Neural crest cell (in vitro differentiated cells): ENCODE measurements at regions not wholly inside any gene's neighbourhood (a gene's known extent, or its start where the extent isn't known, plus 50 kb on each side); places are given as distances from the start of the nearest gene placed in this dataset.

Experiments
- DNase-seq: peaks from one replicate; pipeline ENCODE4 v3.0.0; 2021; ENCODE audit warnings: low read depth, mixed read lengths, low spot score
- H3K27ac Mint-ChIP-seq: one replicate; pipeline ENCODE4 v1.8.0; 2021; ENCODE audit warnings: mild to moderate bottlenecking, mixed read lengths; ENCODE audit not compliant: unreplicated experiment
- H3K27me3 Mint-ChIP-seq: 2 replicates; pipeline ENCODE4 v1.8.0; 2021; ENCODE audit warnings: low read depth, mild to moderate bottlenecking, mixed read lengths
- H3K36me3 Mint-ChIP-seq: 2 replicates; pipeline ENCODE4 v1.8.0; 2021; ENCODE audit warnings: low read depth, mild to moderate bottlenecking, mixed read lengths
- H3K4me1 Mint-ChIP-seq: 2 replicates; pipeline ENCODE4 v1.8.0; 2021; ENCODE audit warnings: mixed read lengths
- H3K4me3 Mint-ChIP-seq: one replicate; pipeline ENCODE4 v1.8.0; 2021; ENCODE audit warnings: mild to moderate bottlenecking, mixed read lengths
- H3K9me3 Mint-ChIP-seq: 2 replicates; pipeline ENCODE4 v1.8.0; 2021; ENCODE audit warnings: mixed read lengths
- CTCF ChIP-seq: fragments of 200-600 bp; sonication (generic); conservative IDR thresholded peaks from 2 replicates; pipeline ENCODE4 v1.5.0; 2021; ENCODE audit warnings: antibody characterized with exemption, mild to moderate bottlenecking

- H3K4me3 Mint-ChIP-seq = no peak overlapping the region
- H3K9me3 Mint-ChIP-seq = no peaks in the 10 kb centered on the region
- peaks cover 37% of the 10 kb centered on the region for H3K4me1 Mint-ChIP-seq
- no peak for TF ChIP-seq CTCF
- H3K36me3 Mint-ChIP-seq = no peaks in the 10 kb centered on the region
- H3K27me3 Mint-ChIP-seq = no peaks in the 10 kb centered on the region
- no peak overlapping the region for H3K27ac Mint-ChIP-seq
- DNase-seq = no peak
Measured at GRCh38 chr2:20559277-20559676, 91.6 kb downstream of the HS1BP3 start.

- Mint-ChIP-seq H3K4me1 (peaks cover 40% of the 10 kb centered on the region), H3K9me3 (no peaks in the 10 kb centered on the region)
Measured at GRCh38 chr2:20560011-20560410, 90.9 kb downstream of the HS1BP3 start.

GRCh38 chr2:20560891-20561636, 89.8 kb downstream of the HS1BP3 start:
- no peak for TF ChIP-seq CTCF
- H3K9me3 Mint-ChIP-seq = no peaks in the 10 kb centered on the region
- peaks cover 50% of the 10 kb centered on the region for H3K4me1 Mint-ChIP-seq
- no peak for DNase-seq
- H3K4me3 Mint-ChIP-seq = no peak overlapping the region
- H3K36me3 Mint-ChIP-seq = no peaks in the 10 kb centered on the region
- no peaks in the 10 kb centered on the region for H3K27me3 Mint-ChIP-seq
- no peak overlapping the region for H3K27ac Mint-ChIP-seq

More at GRCh38 chr2:20560011-20560410, 90.9 kb downstream of the HS1BP3 start:
- Mint-ChIP-seq H3K4me3 (no peak overlapping the region), H3K27ac (no peak overlapping the region), H3K27me3 (no peaks in the 10 kb centered on the region), H3K36me3 (no peaks in the 10 kb centered on the region)
- DNase-seq = no peak
- no peak for TF ChIP-seq CTCF

- no peak overlapping the region for H3K4me3 Mint-ChIP-seq
- H3K27ac Mint-ChIP-seq = no peak overlapping the region
- H3K9me3 Mint-ChIP-seq = no peaks in the 10 kb centered on the region
- H3K36me3 Mint-ChIP-seq = no peaks in the 10 kb centered on the region
- H3K27me3 Mint-ChIP-seq = no peaks in the 10 kb centered on the region
- no peak for DNase-seq
- H3K4me1 Mint-ChIP-seq = peaks cover 53% of the 10 kb centered on the region
- TF ChIP-seq CTCF = no peak
Measured at GRCh38 chr2:20561637-20562454, 89.1 kb downstream of the HS1BP3 start.

- peak overlapping the region; percentile 87 for H3K27ac Mint-ChIP-seq
Measured at GRCh38 chr2:20562540-20563225, 88.2 kb downstream of the HS1BP3 start.

More at GRCh38 chr2:20562540-20563225, 88.2 kb downstream of the HS1BP3 start:
- no peak overlapping the region for H3K4me3 Mint-ChIP-seq
- no peaks in the 10 kb centered on the region for H3K9me3 Mint-ChIP-seq
- H3K36me3 Mint-ChIP-seq = no peaks in the 10 kb centered on the region
- DNase-seq = peak; percentile 38
- H3K27me3 Mint-ChIP-seq = no peaks in the 10 kb centered on the region
- peaks cover 55% of the 10 kb centered on the region for H3K4me1 Mint-ChIP-seq
- TF ChIP-seq CTCF = no peak
